WTC11 (cell line): ENCODE measurements at regions not wholly inside any gene's neighbourhood (a gene's known extent, or its start where the extent isn't known, plus 50 kb on each side); places are given as distances from the start of the nearest gene placed in this dataset.

Source experiments
- ATAC-seq: fragments of 200-7000 bp; cut with Tn5 transposase; 2 replicates; pipeline ENCODE4 v1.10.0; 2021; ENCODE audit warnings: mild to moderate bottlenecking, moderate library complexity
- CTCF ChIA-PET: fragments of 300-600 bp; sonication (Branson Sonifier 250); formaldehyde crosslinking; loops from one replicate; lab custom pipeline; 2021; ENCODE audit warnings: antibody characterized with exemption; lab: Charles Lee
- POLR2A ChIA-PET: fragments of 350-600 bp; sonication (Branson Sonifier 250); formaldehyde crosslinking; loops from one replicate; lab custom pipeline; 2021; ENCODE audit warnings: antibody characterized with exemption; lab: Charles Lee
- DNase-seq: peaks from one replicate; pipeline ENCODE4 v3.0.0; 2021; ENCODE audit warnings: low spot score
- H3K27ac Mint-ChIP-seq: 2 replicates; pipeline ENCODE4 v1.8.0; 2021; ENCODE audit warnings: mixed read lengths
- H3K27me3 Mint-ChIP-seq: 2 replicates; pipeline ENCODE4 v1.8.0; 2021; ENCODE audit warnings: low read depth, mild to moderate bottlenecking, moderate library complexity, mixed read lengths
- H3K36me3 Mint-ChIP-seq: 2 replicates; pipeline ENCODE4 v1.8.0; 2021; ENCODE audit warnings: mixed read lengths
- H3K4me1 Mint-ChIP-seq: 2 replicates; pipeline ENCODE4 v1.8.0; 2022; ENCODE audit warnings: mixed read lengths
- H3K4me3 Mint-ChIP-seq: 2 replicates; pipeline ENCODE4 v1.8.0; 2021; ENCODE audit warnings: mild to moderate bottlenecking, moderate library complexity, mixed read lengths
- H3K9me3 Mint-ChIP-seq: 2 replicates; pipeline ENCODE4 v1.8.0; 2021; ENCODE audit warnings: mixed read lengths
- AR ChIP-seq: fragments of 250-450 bp; sonication (Bioruptor Pico); IDR thresholded peaks from 2 replicates; pipeline ENCODE4 v1.9.0; 2021; ENCODE audit warnings: mild to moderate bottlenecking
- CREM ChIP-seq: sonication (generic); formaldehyde crosslinking; IDR thresholded peaks from 2 replicates; pipeline ENCODE4 v1.8.1; 2022; ENCODE audit warnings: mild to moderate bottlenecking, missing genetic modification reagents, moderate library complexity
- ELF4 ChIP-seq: sonication (generic); formaldehyde crosslinking; IDR thresholded peaks from 2 replicates; pipeline ENCODE4 v1.8.1; 2022; ENCODE audit warnings: low read depth, mild to moderate bottlenecking, moderate library complexity, missing genetic modification reagents
- EMX1 ChIP-seq: fragments of 250-450 bp; sonication (Bioruptor Pico); IDR thresholded peaks from 2 replicates; pipeline ENCODE4 v1.8.0; 2021; ENCODE audit warnings: mild to moderate bottlenecking
- ERG ChIP-seq: fragments of 250-450 bp; sonication (Bioruptor Pico); IDR thresholded peaks from 2 replicates; pipeline ENCODE4 v1.8.0; 2021; ENCODE audit warnings: mild to moderate bottlenecking
- HMGXB4 ChIP-seq: sonication (generic); formaldehyde crosslinking; IDR thresholded peaks from 2 replicates; pipeline ENCODE4 v1.8.1; 2023; ENCODE audit warnings: mild to moderate bottlenecking, moderate library complexity, missing genetic modification reagents
- NFATC4 ChIP-seq: fragments of 250-450 bp; sonication (Bioruptor Pico); IDR thresholded peaks from 2 replicates; pipeline ENCODE4 v1.9.0; 2021; ENCODE audit warnings: mild to moderate bottlenecking
- NR3C1 ChIP-seq: sonication (generic); formaldehyde crosslinking; conservative IDR thresholded peaks from 2 replicates; pipeline ENCODE4 v1.8.1; 2023; ENCODE audit warnings: low read depth, mild to moderate bottlenecking, missing genetic modification reagents
- OVOL2 ChIP-seq: fragments of 250-450 bp; sonication (Bioruptor Pico); IDR thresholded peaks from 2 replicates; pipeline ENCODE4 v1.9.0; 2021; ENCODE audit warnings: mild to moderate bottlenecking, borderline replicate concordance
- PRRX2 ChIP-seq: fragments of 250-450 bp; sonication (Bioruptor Pico); IDR thresholded peaks from 2 replicates; pipeline ENCODE4 v1.8.0; 2021; ENCODE audit warnings: mild to moderate bottlenecking
- RELA ChIP-seq: sonication (generic); formaldehyde crosslinking; IDR thresholded peaks from 2 replicates; pipeline ENCODE4 v1.8.1; 2022; ENCODE audit warnings: missing genetic modification reagents, mild to moderate bottlenecking, borderline replicate concordance
- SMAD3 ChIP-seq: sonication (generic); formaldehyde crosslinking; IDR thresholded peaks from 2 replicates; pipeline ENCODE4 v1.8.0; 2022; ENCODE audit warnings: missing genetic modification reagents, mild to moderate bottlenecking, borderline replicate concordance
- SMAD4 ChIP-seq: sonication (generic); formaldehyde crosslinking; IDR thresholded peaks from 2 replicates; pipeline ENCODE4 v1.8.0; 2022; ENCODE audit warnings: mild to moderate bottlenecking, missing genetic modification reagents
- SOX15 ChIP-seq: fragments of 250-450 bp; sonication (Bioruptor Pico); IDR thresholded peaks from 2 replicates; pipeline ENCODE4 v1.9.0; 2021; ENCODE audit warnings: mild to moderate bottlenecking
- ZNF121 ChIP-seq: sonication (generic); formaldehyde crosslinking; IDR thresholded peaks from 2 replicates; pipeline ENCODE4 v1.8.0; 2023; ENCODE audit warnings: missing genetic modification reagents
- ZNF416 ChIP-seq: fragments of 250-450 bp; sonication (Bioruptor Pico); IDR thresholded peaks from 2 replicates; pipeline ENCODE4 v1.9.0; 2021; ENCODE audit warnings: mild to moderate bottlenecking, inconsistent platforms
- ZNF423 ChIP-seq: fragments of 250-450 bp; sonication (Bioruptor Pico); IDR thresholded peaks from 2 replicates; pipeline ENCODE4 v2.1.2; 2022; ENCODE audit warnings: mild to moderate bottlenecking, moderate library complexity
- TF ChIP-seq, protein P1 (sequence below): sonication (generic); formaldehyde crosslinking; IDR thresholded peaks from 2 replicates; pipeline ENCODE4 v1.8.1; 2022; ENCODE audit warnings: mild to moderate bottlenecking, moderate library complexity, missing genetic modification reagents
- TF ChIP-seq, protein P2 (sequence below): sonication (generic); formaldehyde crosslinking; IDR thresholded peaks from 2 replicates; pipeline ENCODE4 v1.8.1; 2022; ENCODE audit warnings: mild to moderate bottlenecking, missing genetic modification reagents, moderate library complexity, borderline replicate concordance
- TF ChIP-seq, protein P3 (sequence below): sonication (generic); formaldehyde crosslinking; IDR thresholded peaks from 2 replicates; pipeline ENCODE4 v1.8.0; 2023; ENCODE audit warnings: missing genetic modification reagents

- TF ChIP-seq PRRX2 (no peak), ZNF121 (CRISPR knock-in tag) (no peak), NFATC4 (CRISPR knock-in tag) (no peak), ERG (CRISPR knock-in tag) (no peak), EMX1 (CRISPR knock-in tag) (no peak), ZNF423 (CRISPR knock-in tag) (no peak), OVOL2 (no peak), HMGXB4 (CRISPR knock-in tag) (no peak), SMAD4 (CRISPR knock-in tag) (no peak), AR (no peak), ELF4 (CRISPR knock-in tag) (no peak), RELA (CRISPR knock-in tag) (no peak), SMAD3 (CRISPR knock-in tag) (no peak), NR3C1 (no peak), SOX15 (CRISPR knock-in tag) (no peak), CREM (CRISPR knock-in tag) (no peak), ZNF416 (CRISPR knock-in tag) (no peak)
- TF ChIP-seq, protein P1, sequence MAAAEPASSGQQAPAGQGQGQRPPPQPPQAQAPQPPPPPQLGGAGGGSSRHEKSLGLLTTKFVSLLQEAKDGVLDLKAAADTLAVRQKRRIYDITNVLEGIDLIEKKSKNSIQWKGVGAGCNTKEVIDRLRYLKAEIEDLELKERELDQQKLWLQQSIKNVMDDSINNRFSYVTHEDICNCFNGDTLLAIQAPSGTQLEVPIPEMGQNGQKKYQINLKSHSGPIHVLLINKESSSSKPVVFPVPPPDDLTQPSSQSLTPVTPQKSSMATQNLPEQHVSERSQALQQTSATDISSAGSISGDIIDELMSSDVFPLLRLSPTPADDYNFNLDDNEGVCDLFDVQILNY (CRISPR knock-in tag), result no peak
- TF ChIP-seq, protein P2, sequence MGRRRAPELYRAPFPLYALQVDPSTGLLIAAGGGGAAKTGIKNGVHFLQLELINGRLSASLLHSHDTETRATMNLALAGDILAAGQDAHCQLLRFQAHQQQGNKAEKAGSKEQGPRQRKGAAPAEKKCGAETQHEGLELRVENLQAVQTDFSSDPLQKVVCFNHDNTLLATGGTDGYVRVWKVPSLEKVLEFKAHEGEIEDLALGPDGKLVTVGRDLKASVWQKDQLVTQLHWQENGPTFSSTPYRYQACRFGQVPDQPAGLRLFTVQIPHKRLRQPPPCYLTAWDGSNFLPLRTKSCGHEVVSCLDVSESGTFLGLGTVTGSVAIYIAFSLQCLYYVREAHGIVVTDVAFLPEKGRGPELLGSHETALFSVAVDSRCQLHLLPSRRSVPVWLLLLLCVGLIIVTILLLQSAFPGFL, result no peak
- TF ChIP-seq, protein P3, sequence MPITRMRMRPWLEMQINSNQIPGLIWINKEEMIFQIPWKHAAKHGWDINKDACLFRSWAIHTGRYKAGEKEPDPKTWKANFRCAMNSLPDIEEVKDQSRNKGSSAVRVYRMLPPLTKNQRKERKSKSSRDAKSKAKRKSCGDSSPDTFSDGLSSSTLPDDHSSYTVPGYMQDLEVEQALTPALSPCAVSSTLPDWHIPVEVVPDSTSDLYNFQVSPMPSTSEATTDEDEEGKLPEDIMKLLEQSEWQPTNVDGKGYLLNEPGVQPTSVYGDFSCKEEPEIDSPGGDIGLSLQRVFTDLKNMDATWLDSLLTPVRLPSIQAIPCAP (CRISPR knock-in tag), result no peak
- Mint-ChIP-seq H3K27me3 (peaks cover 4% of the 10 kb centered on the region; the same call in 1 of the 2 replicates), H3K27ac (no peak overlapping the region), H3K9me3 (peaks cover 12% of the 10 kb centered on the region), H3K4me3 (no peak overlapping the region), H3K36me3 (peaks cover 4% of the 10 kb centered on the region; the same call in 1 of the 2 replicates), H3K4me1 (peaks cover 31% of the 10 kb centered on the region)
- DNase-seq (no peak), ATAC-seq (no peak)
- POLR2A ChIA-PET, result no interaction called here
- CTCF ChIA-PET, result no interaction called here
These were observed 115.5 kb downstream of the CARTPT start for GRCh38 chr5:71834601-71835000.
